ENCODE measurements at regions not wholly inside any gene's neighbourhood (a gene's known extent, or its start where the extent isn't known, plus 50 kb on each side); places are given as distances from the start of the nearest gene placed in this dataset.

DNA sequence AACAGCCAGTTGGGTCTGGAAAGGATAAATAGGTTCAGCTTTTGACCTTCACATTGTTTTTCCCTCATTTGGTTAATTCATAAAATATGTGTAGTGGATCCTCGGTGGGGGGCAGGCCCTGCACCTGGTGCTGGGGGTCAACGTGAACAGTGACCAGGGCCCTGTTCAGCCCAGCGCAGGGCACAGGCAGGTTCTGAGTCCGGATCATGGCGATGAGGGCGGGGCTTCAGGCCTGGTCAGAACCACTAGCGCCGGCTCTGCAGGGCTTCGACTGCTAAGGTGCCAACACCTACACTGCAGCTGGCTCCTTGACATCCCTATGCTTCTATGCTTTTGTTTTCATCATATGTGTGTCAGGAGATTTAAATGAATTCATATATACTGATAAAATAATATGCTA is 177.7 kb downstream of the CXCL12 start:
- POLR2A ChIA-PET = no interaction called here
- ATAC-seq (no peak), DNase-seq (no peak)
- CTCF ChIA-PET = no interaction called here
- H3K9me3 Mint-ChIP-seq (ENCODE audit: insufficient read depth) = no peaks in the 10 kb centered on the region
- no peak overlapping the region for H3K27ac Mint-ChIP-seq
- H3K4me1 Mint-ChIP-seq (ENCODE audit: low read depth) = no peaks in the 10 kb centered on the region
- no peak overlapping the region for H3K4me3 Mint-ChIP-seq
- no peaks in the 10 kb centered on the region for H3K27me3 Mint-ChIP-seq (ENCODE audit: low read depth)
- no peaks in the 10 kb centered on the region for H3K36me3 Mint-ChIP-seq (ENCODE audit: low read depth)

DNA sequence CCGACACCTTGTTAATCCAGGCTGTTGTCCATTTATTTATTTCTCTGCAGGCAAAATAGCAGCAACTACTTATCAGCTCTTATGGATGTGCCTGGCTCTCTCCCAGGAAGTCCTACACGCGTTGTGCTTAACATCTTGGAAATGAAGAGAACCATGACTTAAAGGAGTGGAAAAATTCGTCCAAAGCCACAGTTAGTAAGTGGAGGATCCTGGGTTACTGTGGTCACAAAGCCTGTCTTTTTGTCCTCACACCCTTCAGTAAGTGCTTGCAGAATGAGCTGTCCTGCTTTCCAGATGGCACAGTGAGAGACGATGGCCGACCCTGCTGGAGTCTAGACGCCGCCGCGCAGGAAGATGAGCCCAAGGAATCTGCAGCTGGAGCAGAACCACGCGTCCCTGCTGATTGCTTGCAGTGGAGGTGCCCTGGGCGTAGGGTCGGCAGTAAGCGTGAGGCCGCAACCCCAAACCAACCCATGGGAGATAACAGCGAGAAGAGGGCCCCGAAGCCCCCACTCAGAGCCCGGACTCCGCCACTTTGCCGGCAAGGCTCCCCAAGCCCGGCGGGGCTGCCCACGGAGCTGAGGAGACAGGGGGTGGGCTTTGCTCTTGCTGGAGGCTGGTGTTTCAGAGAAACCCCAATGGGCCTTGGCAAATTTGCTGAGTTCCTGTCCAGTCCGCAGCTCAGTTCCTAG is 178.6 kb downstream of the CXCL12 start:
- DNase-seq (no peak), ATAC-seq (no peak)
- H3K4me1 Mint-ChIP-seq (ENCODE audit: low read depth) = no peaks in the 10 kb centered on the region
- no peak overlapping the region for H3K4me3 Mint-ChIP-seq
- H3K27me3 Mint-ChIP-seq (ENCODE audit: low read depth) = no peaks in the 10 kb centered on the region
- H3K27ac Mint-ChIP-seq = no peak overlapping the region
- ChIA-PET CTCF (no interaction called here), POLR2A (no interaction called here)
- no peaks in the 10 kb centered on the region for H3K9me3 Mint-ChIP-seq (ENCODE audit: insufficient read depth)
- H3K36me3 Mint-ChIP-seq (ENCODE audit: low read depth) = no peaks in the 10 kb centered on the region

DNA sequence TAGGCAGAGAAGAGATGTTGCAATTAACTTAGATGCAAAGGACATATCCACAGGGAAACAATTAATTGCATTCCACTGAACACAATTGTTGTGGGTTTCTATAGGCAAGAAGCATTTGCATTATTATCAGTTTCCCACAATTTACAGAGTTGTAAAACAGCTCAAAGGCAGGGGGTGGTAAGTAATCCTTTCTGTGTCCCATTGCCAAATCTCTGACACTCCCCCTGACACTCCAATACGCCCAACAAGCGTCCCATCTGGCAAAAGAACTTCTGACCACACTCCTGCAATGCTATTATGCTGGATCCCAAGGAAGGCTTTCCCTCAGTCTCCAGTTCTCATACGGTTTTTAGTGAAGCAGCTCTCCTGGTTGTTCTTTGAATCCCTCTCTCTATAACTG is 179.8 kb downstream of the CXCL12 start:
- ChIA-PET POLR2A (no interaction called here), CTCF (no interaction called here)
- no peak for ATAC-seq

DNA sequence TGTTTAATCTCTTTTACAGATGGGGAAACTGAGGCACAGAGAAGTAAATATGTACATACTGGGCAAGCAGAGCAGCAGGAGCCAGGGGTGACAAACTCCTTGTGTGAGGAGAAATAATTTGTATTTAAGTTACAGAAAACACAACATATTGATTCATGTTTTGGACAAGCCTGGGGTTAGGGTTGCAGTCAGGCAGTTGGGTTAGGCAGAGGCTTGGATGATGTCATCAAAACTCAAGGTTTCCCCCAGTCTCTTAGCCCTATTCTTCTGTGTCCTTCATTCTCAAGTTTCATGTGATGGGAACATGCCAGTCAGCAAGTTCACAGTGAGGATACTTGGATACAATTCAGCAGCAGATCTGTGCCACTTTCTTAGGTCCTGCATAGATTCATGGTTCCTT is 181.4 kb downstream of the CXCL12 start:
- DNase-seq (no peak), ATAC-seq (no peak)
- H3K36me3 Mint-ChIP-seq (ENCODE audit: low read depth) = no peaks in the 10 kb centered on the region
- no peak overlapping the region for H3K4me3 Mint-ChIP-seq
- no peaks in the 10 kb centered on the region for H3K9me3 Mint-ChIP-seq (ENCODE audit: insufficient read depth)
- ChIA-PET CTCF (no interaction called here), POLR2A (interaction anchor here (0.6 kb wide), 1 partner anchor 625 kb away, joined by 3 read pairs; no protein-coding TSS in a partner anchor)
- no peak overlapping the region for H3K27ac Mint-ChIP-seq
- no peaks in the 10 kb centered on the region for H3K27me3 Mint-ChIP-seq (ENCODE audit: low read depth)
- H3K4me1 Mint-ChIP-seq (ENCODE audit: low read depth) = no peaks in the 10 kb centered on the region

More for the DNA sequence above, 179.8 kb downstream of the CXCL12 start:
- DNase-seq = no peak
- H3K9me3 Mint-ChIP-seq (ENCODE audit: insufficient read depth) = no peaks in the 10 kb centered on the region
- no peaks in the 10 kb centered on the region for H3K36me3 Mint-ChIP-seq (ENCODE audit: low read depth)
- no peak overlapping the region for H3K27ac Mint-ChIP-seq
- H3K27me3 Mint-ChIP-seq (ENCODE audit: low read depth) = no peaks in the 10 kb centered on the region
- H3K4me3 Mint-ChIP-seq = no peak overlapping the region
- H3K4me1 Mint-ChIP-seq (ENCODE audit: low read depth) = no peaks in the 10 kb centered on the region

- no peak for DNase-seq
- no peak overlapping the region for H3K27ac Mint-ChIP-seq
- ChIA-PET CTCF (no interaction called here), POLR2A (no interaction called here)
- H3K4me3 Mint-ChIP-seq = no peak overlapping the region
- no peaks in the 10 kb centered on the region for H3K4me1 Mint-ChIP-seq (ENCODE audit: low read depth)
- ATAC-seq = no peak
- no peaks in the 10 kb centered on the region for H3K36me3 Mint-ChIP-seq (ENCODE audit: low read depth)
- no peaks in the 10 kb centered on the region for H3K9me3 Mint-ChIP-seq (ENCODE audit: insufficient read depth)
- no peaks in the 10 kb centered on the region for H3K27me3 Mint-ChIP-seq (ENCODE audit: low read depth)
Measured at GRCh38 chr10:44202952-44203351, 181.9 kb downstream of the CXCL12 start.

DNA sequence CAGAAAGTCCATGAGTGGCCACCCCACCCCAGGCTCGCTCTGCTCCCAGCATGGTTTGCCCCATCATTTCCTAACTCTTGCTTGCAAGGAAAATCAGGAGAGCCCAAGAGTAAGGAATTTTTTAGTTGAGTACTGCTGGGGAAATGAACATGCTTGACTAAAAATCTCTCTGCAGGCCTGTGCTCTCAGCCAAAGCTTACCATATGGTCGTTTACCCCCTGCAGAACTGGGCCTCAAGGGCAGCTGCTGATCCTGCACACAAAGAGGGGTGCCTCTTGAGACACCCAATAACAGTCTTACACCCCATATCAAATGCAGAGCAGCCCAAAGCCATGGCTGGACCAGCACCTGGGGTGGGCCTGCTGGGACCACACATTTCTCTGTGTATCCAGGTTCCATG is 183.2 kb downstream of the CXCL12 start:
- peak; percentile 6 for DNase-seq
- no peak overlapping the region for H3K27ac Mint-ChIP-seq
- H3K4me1 Mint-ChIP-seq (ENCODE audit: low read depth) = no peaks in the 10 kb centered on the region
- H3K4me3 Mint-ChIP-seq = no peak overlapping the region
- ATAC-seq = no peak
- H3K9me3 Mint-ChIP-seq (ENCODE audit: insufficient read depth) = no peaks in the 10 kb centered on the region
- CTCF ChIA-PET = no interaction called here
- no peaks in the 10 kb centered on the region for H3K27me3 Mint-ChIP-seq (ENCODE audit: low read depth)
- H3K36me3 Mint-ChIP-seq (ENCODE audit: low read depth) = no peaks in the 10 kb centered on the region
- POLR2A ChIA-PET = no interaction called here

GRCh38 chr10:44201011-44201410 is 183.9 kb downstream of the CXCL12 start:
- H3K27ac Mint-ChIP-seq = no peak overlapping the region
- CTCF ChIA-PET = no interaction called here
- no peak for ATAC-seq
- no peaks in the 10 kb centered on the region for H3K27me3 Mint-ChIP-seq (ENCODE audit: low read depth)
- H3K9me3 Mint-ChIP-seq (ENCODE audit: insufficient read depth) = no peaks in the 10 kb centered on the region
- no peaks in the 10 kb centered on the region for H3K4me1 Mint-ChIP-seq (ENCODE audit: low read depth)
- DNase-seq = peak; percentile 4
- H3K36me3 Mint-ChIP-seq (ENCODE audit: low read depth) = no peaks in the 10 kb centered on the region
- H3K4me3 Mint-ChIP-seq = no peak overlapping the region
- POLR2A ChIA-PET = no interaction called here

DNA sequence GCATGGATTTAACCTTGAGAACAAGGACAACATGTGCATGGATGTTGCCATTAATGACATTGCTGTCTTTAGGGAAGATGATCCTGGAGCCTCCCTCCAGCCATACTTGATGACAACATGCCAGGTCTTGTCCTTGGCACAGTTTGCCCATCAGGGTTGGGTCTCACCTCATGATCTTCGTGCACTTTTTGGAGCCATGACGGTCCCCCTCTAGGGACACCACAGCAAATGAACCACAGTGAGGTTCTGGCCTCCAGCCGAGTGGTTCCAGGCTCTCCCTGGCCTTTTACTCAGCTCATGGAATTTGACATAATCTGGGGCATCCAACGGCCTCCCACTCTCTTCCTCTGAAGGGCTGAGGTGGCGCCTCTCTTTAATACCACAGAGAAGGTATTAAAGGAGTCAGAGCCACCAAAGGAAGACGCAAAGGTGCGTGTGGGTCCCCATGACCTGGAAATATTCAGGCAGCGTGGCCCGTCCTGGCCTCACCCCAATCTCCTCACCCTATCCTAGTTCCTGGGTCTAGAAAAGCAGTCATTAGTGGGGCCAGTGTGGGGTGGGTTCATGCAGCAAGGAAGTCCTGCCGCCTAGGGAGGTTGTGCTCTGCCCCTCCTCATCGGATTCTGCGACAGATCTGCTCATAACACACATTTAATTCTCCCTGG is 184.8 kb downstream of the CXCL12 start:
- no peaks in the 10 kb centered on the region for H3K27me3 Mint-ChIP-seq (ENCODE audit: low read depth)
- POLR2A ChIA-PET = no interaction called here
- H3K9me3 Mint-ChIP-seq (ENCODE audit: insufficient read depth) = no peaks in the 10 kb centered on the region
- no peak overlapping the region for H3K4me3 Mint-ChIP-seq
- peak; percentile 7 for DNase-seq
- no peak for ATAC-seq
- no peaks in the 10 kb centered on the region for H3K36me3 Mint-ChIP-seq (ENCODE audit: low read depth)
- CTCF ChIA-PET = no interaction called here
- no peak overlapping the region for H3K27ac Mint-ChIP-seq
- no peaks in the 10 kb centered on the region for H3K4me1 Mint-ChIP-seq (ENCODE audit: low read depth)

DNA sequence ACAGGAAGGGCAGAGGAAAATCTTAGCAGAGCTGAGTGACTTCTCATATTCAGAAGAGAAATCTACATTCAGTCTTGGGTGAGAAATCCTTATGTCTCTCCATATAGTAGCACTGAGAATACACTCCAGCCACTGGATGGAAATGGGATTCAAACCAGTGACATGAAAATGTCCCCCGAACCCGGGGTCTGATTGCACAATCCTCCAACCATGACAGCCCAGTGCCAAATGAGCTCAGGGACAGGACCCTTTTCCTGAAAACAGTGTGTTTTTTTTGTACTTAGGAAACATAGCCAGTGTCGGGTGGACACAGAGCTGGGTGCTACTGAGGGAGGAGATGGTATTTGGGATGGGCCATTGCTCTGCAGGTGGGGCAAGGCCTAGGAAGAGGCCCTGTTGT is 185.6 kb downstream of the CXCL12 start:
- DNase-seq = peak; percentile 0
- no peaks in the 10 kb centered on the region for H3K27me3 Mint-ChIP-seq (ENCODE audit: low read depth)
- H3K27ac Mint-ChIP-seq = no peak overlapping the region
- H3K9me3 Mint-ChIP-seq (ENCODE audit: insufficient read depth) = no peaks in the 10 kb centered on the region
- no peaks in the 10 kb centered on the region for H3K36me3 Mint-ChIP-seq (ENCODE audit: low read depth)
- no peaks in the 10 kb centered on the region for H3K4me1 Mint-ChIP-seq (ENCODE audit: low read depth)
- H3K4me3 Mint-ChIP-seq = no peak overlapping the region
- CTCF ChIA-PET = no interaction called here
- POLR2A ChIA-PET = no interaction called here
- no peak for ATAC-seq

- Mint-ChIP-seq H3K4me1 (ENCODE audit: low read depth) (no peaks in the 10 kb centered on the region), H3K36me3 (ENCODE audit: low read depth) (no peaks in the 10 kb centered on the region), H3K9me3 (ENCODE audit: insufficient read depth) (no peaks in the 10 kb centered on the region), H3K27me3 (ENCODE audit: low read depth) (no peaks in the 10 kb centered on the region), H3K4me3 (no peak overlapping the region), H3K27ac (no peak overlapping the region)
- ATAC-seq (no peak), DNase-seq (peak; percentile 1)
- CTCF ChIA-PET = no interaction called here
- POLR2A ChIA-PET = no interaction called here
Measured at GRCh38 chr10:44198780-44199097, 186.2 kb downstream of the CXCL12 start.

GRCh38 chr10:44198096-44198779 is 186.7 kb downstream of the CXCL12 start:
- H3K4me3 Mint-ChIP-seq = no peak overlapping the region
- CTCF ChIA-PET = no interaction called here
- no peaks in the 10 kb centered on the region for H3K36me3 Mint-ChIP-seq (ENCODE audit: low read depth)
- no peaks in the 10 kb centered on the region for H3K9me3 Mint-ChIP-seq (ENCODE audit: insufficient read depth)
- no peaks in the 10 kb centered on the region for H3K4me1 Mint-ChIP-seq (ENCODE audit: low read depth)
- DNase-seq = no peak
- POLR2A ChIA-PET = no interaction called here
- H3K27me3 Mint-ChIP-seq (ENCODE audit: low read depth) = no peaks in the 10 kb centered on the region
- no peak overlapping the region for H3K27ac Mint-ChIP-seq
- no peak for ATAC-seq

DNA sequence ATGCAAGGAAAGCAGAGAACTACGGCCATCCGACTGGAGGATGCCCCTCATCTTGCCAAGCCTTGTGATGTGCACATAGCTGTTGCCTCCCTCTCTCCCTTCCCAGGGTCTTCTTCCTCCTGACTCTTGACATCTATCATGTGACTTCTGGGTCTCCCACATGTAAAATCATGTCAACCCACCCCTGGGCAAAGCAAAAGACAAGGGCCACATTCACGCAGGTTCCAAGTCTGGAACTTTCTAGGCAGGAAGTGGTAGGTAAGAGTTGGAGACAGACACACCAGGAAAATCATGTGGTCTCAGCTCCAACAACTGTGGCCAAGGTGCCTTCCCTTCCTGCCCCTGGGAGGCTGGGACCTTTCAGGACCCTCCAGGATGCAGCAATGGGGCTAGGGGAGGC is 187.3 kb downstream of the CXCL12 start:
- no peak overlapping the region for H3K4me3 Mint-ChIP-seq
- DNase-seq (no peak), ATAC-seq (no peak)
- no peaks in the 10 kb centered on the region for H3K27me3 Mint-ChIP-seq (ENCODE audit: low read depth)
- POLR2A ChIA-PET = no interaction called here
- CTCF ChIA-PET = no interaction called here
- no peak overlapping the region for H3K27ac Mint-ChIP-seq
- no peaks in the 10 kb centered on the region for H3K4me1 Mint-ChIP-seq (ENCODE audit: low read depth)
- H3K36me3 Mint-ChIP-seq (ENCODE audit: low read depth) = no peaks in the 10 kb centered on the region
- no peaks in the 10 kb centered on the region for H3K9me3 Mint-ChIP-seq (ENCODE audit: insufficient read depth)

GRCh38 chr10:44196336-44196735 is 188.6 kb downstream of the CXCL12 start:
- no peak overlapping the region for H3K4me3 Mint-ChIP-seq
- no peak for ATAC-seq
- POLR2A ChIA-PET = no interaction called here

More at GRCh38 chr10:44196336-44196735, 188.6 kb downstream of the CXCL12 start:
- no peaks in the 10 kb centered on the region for H3K27me3 Mint-ChIP-seq (ENCODE audit: low read depth)
- CTCF ChIA-PET = no interaction called here
- peak; percentile 1 for DNase-seq
- H3K36me3 Mint-ChIP-seq (ENCODE audit: low read depth) = no peaks in the 10 kb centered on the region
- H3K27ac Mint-ChIP-seq = no peak overlapping the region
- H3K4me1 Mint-ChIP-seq (ENCODE audit: low read depth) = no peaks in the 10 kb centered on the region
- no peaks in the 10 kb centered on the region for H3K9me3 Mint-ChIP-seq (ENCODE audit: insufficient read depth)

Measured in activated CD8-positive, alpha-beta T cell treated with anti-CD3 and anti-CD28 coated beads, Interleukin-2, amount 10 ng/mL, durations not matched to agents 7 days and 5 days (primary cell).